GM21360 (cell line): ENCODE measurements at regions not wholly inside any gene's neighbourhood (a gene's known extent, or its start where the extent isn't known, plus 50 kb on each side); places are given as distances from the start of the nearest gene placed in this dataset.

Experiments used
- ATAC-seq: cut with Tn5 transposase; IDR thresholded peaks from one replicate; pipeline ENCODE4 v1.9.1; 2021; ENCODE audit warnings: mild to moderate bottlenecking, moderate library complexity; ENCODE audit not compliant: unreplicated experiment

DNA sequence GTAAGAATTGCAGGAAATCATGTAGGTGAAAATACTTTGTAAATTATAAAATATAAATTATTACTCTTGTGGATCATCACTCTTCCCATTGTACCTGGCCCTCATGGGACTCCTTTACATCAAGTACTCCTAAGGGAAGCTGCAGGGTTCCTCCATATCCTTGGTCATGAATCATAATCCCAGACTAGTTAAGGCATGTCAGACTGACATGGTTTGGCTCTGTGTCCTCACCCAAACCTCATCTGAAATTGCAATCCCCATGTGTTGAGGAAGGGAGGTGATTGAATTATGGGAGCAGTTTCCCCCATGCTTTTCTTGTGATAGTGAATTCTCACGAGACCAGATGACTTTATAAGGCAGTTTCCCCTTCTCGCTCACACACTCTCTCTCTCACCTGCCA lies 77.1 kb downstream of the CMPK2 start:
- no peak for ATAC-seq

DNA sequence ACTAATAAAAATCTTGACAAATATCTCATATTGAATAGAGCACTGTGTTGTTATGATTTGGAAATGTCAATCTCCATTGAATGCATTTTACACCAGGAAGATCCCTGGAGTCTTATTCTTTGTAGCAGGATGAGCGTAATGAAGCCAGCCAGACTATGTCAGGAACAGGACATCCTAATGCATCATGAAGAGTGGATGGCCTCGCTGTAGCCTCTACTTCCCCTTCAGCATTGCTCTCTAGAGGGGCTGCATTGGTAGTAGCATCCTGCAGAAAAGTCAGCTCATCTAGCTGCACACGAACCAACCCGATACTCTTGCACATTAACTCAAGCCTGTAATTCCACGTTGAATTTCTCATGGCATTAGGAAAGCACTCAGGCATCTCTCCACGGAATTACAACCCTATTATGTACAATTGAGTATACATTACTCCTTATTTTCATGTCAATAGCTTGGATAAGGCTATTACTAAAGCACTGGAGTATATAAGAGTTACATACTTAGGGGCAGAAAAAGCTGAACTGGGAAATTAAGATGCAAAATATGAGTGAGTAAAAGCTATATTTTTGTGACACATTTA lies 76.1 kb downstream of the CMPK2 start:
- no peak for ATAC-seq

DNA sequence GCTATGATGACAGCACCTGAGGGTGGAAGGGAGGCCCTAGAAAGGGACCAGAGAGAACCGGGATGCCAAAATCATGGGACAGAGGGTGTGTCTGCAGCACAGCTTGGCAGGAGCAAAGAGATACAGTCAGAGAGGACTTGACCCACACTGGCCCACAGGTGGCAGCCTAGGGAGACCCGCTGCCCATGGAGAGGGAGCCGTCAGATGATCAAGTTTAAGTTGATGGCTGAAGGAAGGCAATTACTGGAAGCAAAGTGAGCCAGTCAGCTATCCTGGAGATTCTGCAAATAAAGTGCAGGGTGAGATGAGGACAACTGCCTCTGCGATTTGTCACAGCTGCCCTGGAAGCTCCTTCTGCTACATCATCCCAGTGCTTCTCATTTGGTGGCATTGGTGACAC lies 74.0 kb downstream of the CMPK2 start:
- no peak for ATAC-seq

DNA sequence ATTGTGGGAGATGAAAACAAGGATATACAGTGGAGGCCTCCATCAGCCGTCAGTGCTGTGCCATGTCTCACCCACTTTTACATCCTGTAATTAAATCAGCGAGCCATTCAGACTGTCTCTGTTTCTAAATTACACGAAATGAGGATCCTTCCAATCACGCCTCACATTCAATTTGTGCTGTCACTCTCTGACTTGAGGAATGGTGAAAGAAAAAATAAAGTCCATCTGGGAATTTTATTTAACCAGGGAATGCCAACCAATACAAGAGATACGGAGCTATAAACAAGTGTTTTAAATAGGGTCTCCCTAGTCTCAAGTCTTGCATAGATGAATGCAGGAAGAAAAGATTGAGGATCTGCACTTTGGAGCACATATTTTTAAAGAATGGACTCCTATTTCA lies 72.8 kb downstream of the CMPK2 start:
- no peak for ATAC-seq

DNA sequence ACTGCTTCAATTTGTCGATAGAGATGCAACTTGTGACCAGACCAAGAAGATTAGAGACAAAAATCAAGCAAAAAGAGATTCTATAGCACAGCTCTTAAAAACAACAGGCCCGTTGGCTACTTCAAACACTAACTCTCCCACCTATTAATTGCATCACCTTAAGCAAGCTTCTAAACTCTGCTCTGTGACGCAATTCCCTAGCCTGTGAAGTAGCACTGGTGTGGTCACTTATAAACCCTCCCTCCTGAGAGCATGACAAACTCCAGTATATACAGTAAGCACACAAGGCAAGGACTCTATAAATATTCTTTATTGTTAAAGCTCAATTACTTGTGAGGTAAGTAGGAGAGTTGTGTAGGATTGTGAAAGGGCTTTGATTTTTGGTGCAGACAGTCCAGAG lies 72.3 kb downstream of the CMPK2 start:
- ATAC-seq, result no peak

DNA sequence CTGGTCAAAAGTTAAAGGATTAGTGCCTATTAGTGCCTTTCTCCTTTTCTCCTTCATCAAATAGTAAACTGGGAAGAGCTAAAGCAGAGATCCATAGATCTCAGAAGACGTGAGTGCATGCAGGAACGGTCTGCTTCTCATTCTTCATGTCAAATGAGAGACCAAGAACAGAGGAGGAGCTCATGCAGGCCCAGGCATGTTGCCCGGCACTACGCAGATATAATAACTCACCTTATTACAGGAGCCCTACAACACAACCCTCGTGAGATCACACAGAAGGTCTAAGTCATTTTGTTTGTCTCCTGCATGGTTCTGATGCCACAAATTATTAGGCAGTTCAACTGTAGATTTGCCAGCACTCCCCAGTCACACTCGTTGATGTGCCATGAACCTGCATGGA lies 71.8 kb downstream of the CMPK2 start:
- ATAC-seq, result no peak

DNA sequence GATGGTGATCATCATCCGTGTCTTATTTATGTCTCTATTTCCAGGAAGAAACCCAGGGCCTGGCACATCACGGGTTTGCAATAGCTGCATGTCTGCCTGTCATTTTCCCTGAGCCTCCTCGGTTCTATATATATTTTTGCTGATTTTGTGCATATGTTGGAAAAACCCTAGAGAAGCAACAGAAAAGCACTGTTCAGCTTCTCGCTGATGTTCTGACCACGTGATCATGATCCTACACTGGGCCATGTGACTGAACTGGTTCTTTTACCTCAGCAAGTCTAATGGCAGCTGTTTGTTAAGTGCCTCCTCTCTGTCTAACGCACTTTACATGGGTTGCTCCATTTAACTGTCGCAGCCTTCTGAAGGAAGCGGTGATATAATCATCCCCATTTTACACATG lies 71.3 kb downstream of the CMPK2 start:
- no peak for ATAC-seq
